IPS-18c (cell line): ENCODE measurements at regions not wholly inside any gene's neighbourhood (a gene's known extent, or its start where the extent isn't known, plus 50 kb on each side); places are given as distances from the start of the nearest gene placed in this dataset.

Source experiments
- H3K4me3 ChIP-seq: 2 replicates; pipeline ENCODE4 v1.7.0; 2013; ENCODE audit warnings: low read depth, mild to moderate bottlenecking, low read length, moderate library complexity; ENCODE audit not compliant: insufficient read depth
- H3K9me3 ChIP-seq: one replicate; pipeline ENCODE4 v1.6.1; 2013; ENCODE audit warnings: mild to moderate bottlenecking, low read length, moderate library complexity; ENCODE audit not compliant: control insufficient read depth, insufficient read depth

GRCh38 chr12:98110536-98110935 is 404.9 kb upstream of the TMPO start:
- Histone ChIP-seq H3K4me3 (no peak overlapping the region), H3K9me3 (peaks cover 2% of the 10 kb centered on the region)

- no peak overlapping the region for H3K4me3 ChIP-seq
- no peaks in the 10 kb centered on the region for H3K9me3 ChIP-seq
Observed at GRCh38 chr12:98113548-98113947, 401.8 kb upstream of the TMPO start.

- H3K4me3 ChIP-seq, result no peak overlapping the region
- H3K9me3 ChIP-seq, result no peaks in the 10 kb centered on the region
Observed at GRCh38 chr12:98121963-98122362, 393.4 kb upstream of the TMPO start.

- Histone ChIP-seq H3K9me3 (no peaks in the 10 kb centered on the region), H3K4me3 (no peak overlapping the region)
Observed at GRCh38 chr12:98123021-98123461, 392.3 kb upstream of the TMPO start.

GRCh38 chr12:98126637-98127335 is 388.6 kb upstream of the TMPO start:
- Histone ChIP-seq H3K9me3 (no peaks in the 10 kb centered on the region), H3K4me3 (no peak overlapping the region)

- H3K4me3 ChIP-seq, result no peak overlapping the region
- no peaks in the 10 kb centered on the region for H3K9me3 ChIP-seq
Observed at GRCh38 chr12:98127336-98127679, 388.1 kb upstream of the TMPO start.

- Histone ChIP-seq H3K9me3 (no peaks in the 10 kb centered on the region), H3K4me3 (no peak overlapping the region)
Observed at GRCh38 chr12:98127854-98128253, 387.5 kb upstream of the TMPO start.

GRCh38 chr12:98136544-98136943 is 378.8 kb upstream of the TMPO start:
- no peak overlapping the region for H3K4me3 ChIP-seq
- H3K9me3 ChIP-seq, result no peaks in the 10 kb centered on the region

GRCh38 chr12:98137278-98137677 is 378.1 kb upstream of the TMPO start:
- H3K4me3 ChIP-seq, result no peak overlapping the region

GRCh38 chr12:98144953-98145352 is 370.4 kb upstream of the TMPO start:
- H3K9me3 ChIP-seq, result no peaks in the 10 kb centered on the region
- H3K4me3 ChIP-seq, result no peak overlapping the region

More at GRCh38 chr12:98137278-98137677, 378.1 kb upstream of the TMPO start:
- H3K9me3 ChIP-seq, result no peaks in the 10 kb centered on the region

- H3K9me3 ChIP-seq, result no peaks in the 10 kb centered on the region
- H3K4me3 ChIP-seq, result no peak overlapping the region
Observed at GRCh38 chr12:98146043-98146442, 369.3 kb upstream of the TMPO start.

GRCh38 chr12:98146487-98146886 is 368.9 kb upstream of the TMPO start:
- no peak overlapping the region for H3K4me3 ChIP-seq
- H3K9me3 ChIP-seq, result no peaks in the 10 kb centered on the region

GRCh38 chr12:98149270-98149669 is 366.1 kb upstream of the TMPO start:
- no peaks in the 10 kb centered on the region for H3K9me3 ChIP-seq
- no peak overlapping the region for H3K4me3 ChIP-seq

- H3K9me3 ChIP-seq, result no peaks in the 10 kb centered on the region
- H3K4me3 ChIP-seq, result no peak overlapping the region
Observed at GRCh38 chr12:98149691-98150210, 365.6 kb upstream of the TMPO start.

- Histone ChIP-seq H3K9me3 (no peaks in the 10 kb centered on the region), H3K4me3 (no peak overlapping the region)
Observed at GRCh38 chr12:98151105-98151590, 364.2 kb upstream of the TMPO start.

- H3K9me3 ChIP-seq, result no peaks in the 10 kb centered on the region
- H3K4me3 ChIP-seq, result no peak overlapping the region
Observed at GRCh38 chr12:98151984-98152383, 363.4 kb upstream of the TMPO start.

- Histone ChIP-seq H3K9me3 (no peaks in the 10 kb centered on the region), H3K4me3 (no peak overlapping the region)
Observed at GRCh38 chr12:98154850-98155249, 360.5 kb upstream of the TMPO start.

GRCh38 chr12:98156697-98157096 is 358.7 kb upstream of the TMPO start:
- no peak overlapping the region for H3K4me3 ChIP-seq
- H3K9me3 ChIP-seq, result no peaks in the 10 kb centered on the region
